Mesenteric fat pad (tissue), 1 donor: ENCODE measurements at regions not wholly inside any gene's neighbourhood (a gene's known extent, or its start where the extent isn't known, plus 50 kb on each side); places are given as distances from the start of the nearest gene placed in this dataset.

ENCODE experiments used
- DNase-seq: peaks from one replicate; pipeline ENCODE4 v3.0.0-alpha.2; 2020; ENCODE audit warnings: low spot score
- donor health status: DM: yes; HTN: yes; CAD: no.

- DNase-seq, result no peak
Measured at GRCh38 chr15:77798151-77798835, 165.6 kb upstream of the LINGO1 start.

DNA sequence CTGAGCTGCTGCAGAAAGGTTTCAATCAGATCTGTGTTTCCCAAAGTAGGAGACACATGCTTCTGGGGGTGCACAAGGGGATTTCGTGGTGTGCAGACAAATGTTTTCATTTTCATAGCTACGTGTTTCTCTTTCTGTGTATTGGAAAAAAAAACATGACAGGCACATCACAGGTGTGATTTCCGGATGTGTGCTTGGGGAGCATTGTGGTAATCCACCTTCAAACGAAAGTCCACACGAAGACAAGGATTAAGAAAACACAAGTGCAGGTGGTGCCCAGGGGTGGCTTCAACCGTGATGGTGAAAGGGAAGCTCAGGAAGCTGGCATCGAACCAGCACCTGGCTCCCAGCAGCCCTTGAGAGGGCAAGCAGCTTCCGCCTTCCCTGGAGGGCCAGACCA is 164.6 kb upstream of the LINGO1 start:
- DNase-seq, result no peak

DNA sequence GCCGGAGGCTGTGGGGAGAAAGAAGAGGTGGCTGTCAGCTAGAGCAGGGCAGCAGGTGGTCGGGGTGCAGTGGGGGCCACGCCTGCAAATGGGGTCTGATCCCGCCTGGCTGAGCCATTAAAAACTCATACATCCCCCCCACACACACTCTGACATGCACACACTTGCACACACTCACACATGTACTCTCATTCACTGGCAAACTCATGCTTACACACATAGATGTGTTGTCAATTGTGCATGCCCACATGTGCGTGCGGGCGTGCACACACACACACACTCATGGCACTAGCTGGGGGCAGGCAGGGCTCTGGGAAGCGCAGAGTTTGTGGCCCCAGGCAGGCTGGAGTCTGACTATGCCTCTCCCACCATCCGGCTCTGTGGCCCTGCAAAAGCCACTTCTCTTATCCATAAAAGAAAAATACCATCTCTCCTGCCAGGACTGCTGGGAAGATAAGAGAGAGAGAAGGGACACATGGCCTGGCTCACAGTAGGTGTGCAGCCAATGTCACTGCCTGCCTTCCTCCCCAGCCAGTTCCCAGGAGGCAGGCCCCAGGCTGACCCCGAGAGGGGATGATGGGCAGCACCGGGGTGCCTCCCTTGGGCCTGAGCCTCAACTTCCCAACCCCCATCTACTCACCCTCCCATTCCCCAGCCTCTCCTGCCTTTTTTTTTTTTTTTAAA is 163.5 kb upstream of the LINGO1 start:
- no peak for DNase-seq

GRCh38 chr15:77795446-77795845 is 162.7 kb upstream of the LINGO1 start:
- no peak for DNase-seq

DNA sequence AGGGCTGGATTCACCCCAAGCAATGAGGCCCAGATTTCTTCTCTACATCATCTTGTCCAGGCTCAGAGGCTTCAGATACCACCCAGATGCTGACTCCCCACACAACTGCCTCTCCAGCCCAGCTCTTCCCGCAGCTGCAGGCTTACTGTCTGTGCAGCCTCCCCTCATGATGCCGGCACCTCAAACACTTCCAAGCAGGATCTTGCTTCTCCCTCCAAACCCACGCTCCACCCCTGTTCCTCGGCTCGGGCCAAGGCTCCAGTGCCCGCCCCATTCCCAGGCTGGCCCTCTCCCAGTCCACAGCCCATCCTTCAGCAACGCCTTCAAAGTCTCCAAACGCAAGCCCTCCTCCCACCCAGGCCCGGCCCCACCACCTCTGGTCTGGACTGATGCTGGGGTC is 159.2 kb upstream of the LINGO1 start:
- no peak for DNase-seq

DNA sequence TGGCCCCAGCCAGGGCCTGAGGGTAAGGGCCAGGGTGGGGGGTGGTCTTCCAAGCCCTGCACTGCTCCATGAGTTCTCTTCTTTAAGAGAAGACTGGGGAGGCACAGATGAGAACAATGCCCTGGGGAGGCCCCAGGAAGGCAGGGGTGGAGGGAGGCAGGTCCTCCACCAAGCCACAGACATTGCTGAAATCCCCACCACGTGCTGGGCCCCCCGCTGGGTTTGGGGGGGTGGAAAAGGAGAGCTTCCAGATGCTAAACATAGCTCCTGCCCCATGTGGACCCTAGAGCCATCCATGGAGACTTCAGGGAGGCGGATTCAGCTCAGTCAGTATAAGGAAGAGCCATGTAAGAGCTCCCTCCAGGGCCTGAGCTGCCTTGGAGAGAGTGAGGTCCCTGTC is 157.8 kb upstream of the LINGO1 start:
- DNase-seq, result no peak

GRCh38 chr15:77786956-77787355 is 154.2 kb upstream of the LINGO1 start:
- DNase-seq, result no peak

GRCh38 chr15:77786181-77786890 is 153.6 kb upstream of the LINGO1 start:
- DNase-seq, result no peak

DNA sequence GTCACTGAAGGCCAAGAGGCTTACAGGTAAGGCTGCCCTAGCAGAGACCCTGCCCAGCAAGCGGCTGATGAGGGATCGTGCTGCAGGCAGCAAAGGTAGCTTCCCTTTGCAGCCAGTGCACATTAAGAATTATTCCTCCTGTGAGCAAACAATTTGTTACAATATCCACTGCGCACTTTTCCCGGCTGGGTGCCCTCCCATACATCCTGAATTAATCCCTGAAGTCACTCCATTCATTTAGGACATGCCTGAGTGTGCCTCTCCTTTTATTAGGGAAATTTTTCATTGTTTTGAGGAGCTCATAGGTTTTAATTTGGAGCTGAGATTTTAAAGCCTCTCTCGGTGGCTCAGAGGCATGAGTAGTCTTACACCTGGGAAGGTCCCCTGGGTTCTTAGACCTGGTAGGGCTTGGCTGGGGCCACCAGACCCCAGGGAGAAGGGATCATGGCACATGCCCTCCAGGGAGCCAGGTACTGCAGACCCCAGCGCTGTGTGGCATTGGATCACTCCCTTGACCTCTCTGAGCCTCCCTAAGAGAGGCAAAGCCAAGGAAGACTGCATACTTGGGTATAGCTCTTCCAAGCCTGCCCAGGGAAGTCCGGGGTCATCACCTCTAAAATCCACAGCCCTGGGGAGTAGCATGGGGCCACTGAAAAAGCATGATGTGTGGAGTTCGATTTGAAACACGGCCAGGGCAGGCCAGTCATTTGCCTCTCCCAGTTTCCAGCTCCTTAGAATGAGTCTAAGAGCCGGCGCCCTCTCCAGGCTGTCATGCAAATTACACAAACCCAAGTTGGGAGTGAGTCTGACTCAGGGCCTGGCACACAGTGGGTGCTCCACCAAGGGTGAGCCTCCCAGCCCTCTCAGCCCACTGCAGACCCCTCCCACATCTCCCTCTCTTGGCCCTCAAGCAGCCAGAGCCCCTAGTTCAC is 151.9 kb upstream of the LINGO1 start:
- no peak for DNase-seq

- DNase-seq, result no peak
Measured at GRCh38 chr15:77783636-77784035, 150.9 kb upstream of the LINGO1 start.

GRCh38 chr15:77782691-77783090 is 150.0 kb upstream of the LINGO1 start:
- no peak for DNase-seq

GRCh38 chr15:77781946-77782240 is 149.2 kb upstream of the LINGO1 start:
- DNase-seq, result no peak

GRCh38 chr15:77781151-77781945 is 148.6 kb upstream of the LINGO1 start:
- no peak for DNase-seq

- DNase-seq, result no peak
Measured at GRCh38 chr15:77778802-77779201, 146.1 kb upstream of the LINGO1 start.

DNA sequence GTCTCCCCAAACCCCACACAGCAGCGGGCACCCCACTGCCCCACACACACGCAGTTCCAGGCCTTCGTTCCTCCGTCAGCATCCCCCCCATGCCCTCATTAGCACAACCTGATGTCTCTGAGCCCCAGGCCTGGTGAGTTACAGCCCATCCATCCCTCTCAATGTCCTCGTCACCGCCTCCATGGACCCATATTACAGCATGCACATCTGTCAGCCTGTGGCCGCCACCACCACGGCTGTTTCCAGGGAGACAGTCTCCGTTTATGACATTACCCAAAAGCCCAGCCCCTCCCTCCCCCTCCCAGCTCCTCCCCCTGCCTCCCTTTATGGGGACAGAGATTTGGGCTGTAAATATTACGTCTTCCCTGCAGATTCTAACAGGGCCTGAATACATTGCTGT is 143.1 kb upstream of the LINGO1 start:
- no peak for DNase-seq

DNA sequence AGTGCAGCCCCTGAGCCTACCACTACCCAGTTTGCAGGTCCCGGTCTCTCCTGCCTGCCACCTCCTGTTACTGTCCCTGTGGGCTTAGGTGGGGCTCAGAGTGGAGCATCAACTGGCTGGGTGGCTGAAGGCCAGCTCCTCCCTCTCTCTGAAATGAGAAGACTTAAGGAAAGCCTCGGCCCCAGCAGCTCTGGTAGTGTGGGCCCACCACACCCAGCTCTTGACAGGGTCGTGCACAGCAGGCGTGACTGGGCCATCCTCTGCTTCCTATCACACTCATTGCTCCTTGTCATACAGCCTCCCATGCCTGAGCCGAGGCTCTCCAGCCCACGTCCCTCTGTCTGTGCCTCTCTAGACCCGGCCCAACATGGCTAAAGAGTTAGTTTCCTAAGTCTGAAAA is 142.7 kb upstream of the LINGO1 start:
- no peak for DNase-seq

- DNase-seq, result no peak
Measured at GRCh38 chr15:77774350-77774749, 141.6 kb upstream of the LINGO1 start.

DNA sequence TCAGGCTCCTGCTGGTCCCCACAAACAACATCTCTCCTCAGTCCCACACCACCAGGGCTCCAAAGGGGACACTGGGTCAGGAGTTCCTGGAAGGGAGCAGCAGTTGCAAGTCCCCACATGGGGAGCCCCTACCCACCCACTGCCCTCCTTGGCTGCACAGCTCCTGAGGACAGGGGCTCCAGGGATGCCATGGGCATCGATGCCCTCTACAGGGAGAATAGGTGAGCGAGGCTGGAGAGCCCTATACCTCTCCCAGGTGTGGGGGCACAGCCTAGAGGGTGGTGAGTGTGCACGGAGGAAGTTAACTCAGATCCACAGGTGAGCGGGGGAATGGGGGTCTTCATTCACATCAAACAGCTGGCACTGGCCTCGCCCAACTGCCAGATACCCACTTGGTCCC is 141.2 kb upstream of the LINGO1 start:
- no peak for DNase-seq

- no peak for DNase-seq
Measured at GRCh38 chr15:77772641-77773402, 140.1 kb upstream of the LINGO1 start.

DNA sequence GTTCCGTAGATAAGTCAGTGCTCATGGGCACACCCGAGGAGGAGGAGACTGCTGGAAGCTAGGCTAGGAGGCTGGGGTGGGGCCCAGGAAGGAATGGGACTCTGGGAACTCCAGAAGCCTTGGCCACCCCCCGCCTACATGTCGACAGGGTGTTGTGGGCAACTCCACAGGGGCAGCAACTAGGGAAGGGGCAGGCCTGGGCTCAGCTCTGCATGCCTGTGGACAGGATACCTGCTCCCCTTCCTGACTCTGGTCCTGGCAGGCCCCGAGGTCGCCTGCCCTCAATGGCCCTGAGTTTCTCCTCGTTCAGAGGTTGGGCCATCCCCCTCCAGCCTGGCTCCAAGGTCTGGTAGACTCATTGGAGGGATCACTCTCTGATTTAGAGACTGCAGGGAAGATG is 138.9 kb upstream of the LINGO1 start:
- DNase-seq, result no peak
